ENCODE measurements at regions not wholly inside any gene's neighbourhood (a gene's known extent, or its start where the extent isn't known, plus 50 kb on each side); places are given as distances from the start of the nearest gene placed in this dataset.
"Not testable (repeated sequence)": the region's sequence is repeated elsewhere in the genome, so short reads cannot be mapped to it uniquely, and the experiment has no call there.

DNA sequence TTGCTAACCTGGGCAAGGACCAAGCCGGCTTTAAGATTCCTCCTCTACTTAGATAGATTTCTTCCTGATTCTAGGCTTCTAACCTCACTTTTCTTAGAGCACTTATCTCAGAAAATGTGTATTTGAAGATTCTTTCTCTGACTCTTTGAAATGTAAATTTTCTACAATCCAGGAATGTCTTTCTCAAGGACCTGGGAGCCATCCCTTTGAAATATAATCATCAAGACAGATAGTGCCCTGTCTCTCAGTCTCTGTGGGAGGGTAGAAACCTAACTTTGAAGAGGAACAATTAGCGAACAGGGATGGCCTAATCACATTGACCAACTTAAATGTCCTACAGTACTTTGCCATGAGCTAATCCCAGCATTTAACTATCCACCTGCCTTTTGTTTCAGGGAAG, 1646.0 kb downstream of the PCDH9 start:
- no peak for DNase-seq

GRCh38 chr13:65582160-65582559, 1648.0 kb downstream of the PCDH9 start:
- no peak for DNase-seq

- not testable (repeated sequence) for DNase-seq
Measured at GRCh38 chr13:65564561-65564960, 1665.6 kb downstream of the PCDH9 start.

GRCh38 chr13:65562305-65562704, 1667.8 kb downstream of the PCDH9 start:
- no peak for DNase-seq

- no peak for DNase-seq
Measured at GRCh38 chr13:65560936-65561335, 1669.2 kb downstream of the PCDH9 start.

- no peak for DNase-seq
Measured at GRCh38 chr13:65555962-65556361, 1674.2 kb downstream of the PCDH9 start.

DNA sequence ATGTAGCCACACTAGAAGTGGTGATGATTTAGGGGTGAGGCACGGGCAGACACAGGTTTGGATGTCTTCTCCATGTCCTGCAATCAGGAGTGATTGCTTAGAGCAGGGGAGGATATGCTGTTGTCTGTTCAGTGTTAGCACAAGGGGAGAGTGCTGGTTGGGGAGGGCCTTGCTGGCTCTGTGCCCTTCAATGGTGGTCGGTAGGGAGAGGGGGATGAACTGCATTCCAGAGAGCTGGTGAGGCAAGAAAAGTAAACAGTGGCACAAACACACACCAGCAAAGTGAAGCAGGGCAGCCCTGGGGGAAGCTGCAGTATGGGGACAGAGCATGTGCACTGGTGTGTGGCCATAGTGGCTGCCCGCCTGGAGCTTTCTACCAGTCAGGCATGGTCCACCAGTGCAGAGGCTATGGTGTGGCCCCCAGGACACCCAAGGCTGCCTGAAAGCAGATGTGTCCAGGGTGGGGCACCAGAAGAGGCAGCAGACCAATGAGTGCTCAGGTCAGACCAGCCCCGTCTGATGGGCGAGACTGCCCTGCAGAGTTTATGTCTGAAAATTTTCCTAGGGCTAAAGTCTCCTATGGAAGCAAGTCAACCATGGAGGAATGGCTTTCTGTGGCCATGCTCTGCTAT, 1676.9 kb downstream of the PCDH9 start:
- DNase-seq = no peak

GRCh38 chr13:65551208-65551607, 1678.9 kb downstream of the PCDH9 start:
- no peak for DNase-seq

GRCh38 chr13:65540175-65540574, 1690.0 kb downstream of the PCDH9 start:
- no peak for DNase-seq

DNA sequence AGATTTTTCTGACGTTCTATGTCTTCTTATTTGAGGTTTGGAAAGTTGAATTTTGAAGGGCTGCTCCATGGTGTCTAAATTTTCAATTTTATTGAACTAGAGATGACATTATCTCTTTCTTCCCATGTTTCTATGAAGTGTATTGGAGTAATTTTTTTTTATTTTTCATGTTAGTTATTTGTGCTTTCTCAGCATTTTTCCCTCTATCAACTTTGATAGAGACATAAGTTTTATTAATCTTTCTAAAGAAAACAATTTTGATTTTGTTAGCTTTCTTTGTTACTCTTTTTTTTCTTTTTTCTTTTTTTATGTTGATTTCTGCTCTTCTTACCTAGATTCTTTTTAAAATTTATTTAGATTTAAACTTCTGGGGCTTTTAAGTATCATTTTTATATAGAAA, 1694.8 kb downstream of the PCDH9 start:
- DNase-seq = no peak

DNA sequence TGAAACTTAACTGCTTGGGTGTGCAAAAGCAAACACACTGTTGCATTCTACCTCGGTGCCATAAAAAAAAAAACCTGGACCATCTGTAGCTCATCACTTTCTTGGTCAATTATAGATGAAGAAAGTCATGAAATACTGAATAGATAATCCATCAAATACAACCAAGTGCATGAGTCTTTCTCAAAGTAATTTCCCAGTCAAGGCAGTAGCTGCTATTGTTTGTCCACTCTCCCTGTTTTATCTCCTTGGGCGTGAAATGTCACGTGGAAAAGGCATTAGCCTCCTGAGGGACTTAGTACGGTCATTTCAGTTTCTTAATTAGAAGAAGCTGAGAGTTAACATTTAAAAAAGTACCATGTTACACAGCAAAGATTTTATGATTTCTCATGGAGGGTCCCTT, 1697.9 kb downstream of the PCDH9 start:
- no peak for DNase-seq

DNA sequence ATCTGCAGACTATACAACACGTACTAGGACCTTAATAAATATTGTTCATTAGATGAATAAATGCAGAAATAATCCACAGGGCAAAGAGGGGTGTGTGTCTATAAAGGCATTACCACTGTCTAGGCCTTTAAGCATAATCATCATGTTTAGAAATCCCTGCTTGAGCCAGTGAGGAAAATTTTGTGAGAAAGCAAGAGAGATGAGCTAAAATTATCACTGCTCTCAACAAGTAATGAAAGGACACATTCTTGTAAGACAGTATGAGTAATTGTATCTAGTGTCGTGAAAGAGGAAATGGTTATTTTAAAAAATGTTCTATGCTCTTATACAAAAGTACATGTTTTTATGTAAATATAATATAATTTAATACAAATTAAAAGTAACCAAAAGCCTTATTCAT, 1699.4 kb downstream of the PCDH9 start:
- no peak for DNase-seq

DNA sequence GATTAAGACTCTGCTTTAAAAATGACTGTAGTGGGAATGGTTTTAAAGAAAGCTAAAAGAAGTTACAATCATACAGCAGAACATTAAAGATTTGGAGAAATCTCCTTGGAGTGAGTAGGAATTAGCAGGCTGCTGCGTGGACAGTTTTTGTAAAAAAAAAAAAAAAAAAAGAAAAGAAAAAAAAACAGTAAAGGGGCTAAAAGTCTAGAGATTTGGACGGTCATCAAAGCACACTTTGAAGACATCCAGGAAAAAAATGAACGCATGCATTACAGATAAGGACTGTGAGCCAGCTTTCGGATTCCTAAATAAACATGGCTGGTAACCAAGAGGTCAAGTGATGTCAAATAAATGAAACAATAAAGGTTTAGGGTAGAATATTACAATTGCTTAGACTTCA, 1700.6 kb downstream of the PCDH9 start:
- no peak for DNase-seq

GRCh38 chr13:65508745-65509144, 1721.4 kb downstream of the PCDH9 start:
- no peak for DNase-seq

DNA sequence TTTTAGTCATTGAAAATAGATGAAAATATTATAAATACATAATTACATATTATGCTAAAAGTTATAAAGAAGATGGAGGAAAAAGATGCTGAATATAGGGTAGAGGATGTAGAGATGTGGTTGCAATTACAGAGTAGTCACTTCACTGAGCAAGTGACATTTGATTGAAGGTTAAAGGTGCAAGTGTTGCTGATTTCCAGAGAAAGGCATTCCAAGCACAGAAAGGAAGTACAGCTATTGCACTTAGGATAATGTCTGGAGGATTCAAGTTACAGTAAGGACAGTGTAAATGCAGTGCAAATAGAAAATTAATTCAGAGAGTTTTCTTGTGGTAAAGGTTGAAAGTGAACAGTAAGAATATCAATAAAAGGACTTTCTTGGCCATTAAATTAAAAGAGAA, 1721.8 kb downstream of the PCDH9 start:
- DNase-seq = no peak

GRCh38 chr13:65505941-65506340, 1724.2 kb downstream of the PCDH9 start:
- no peak for DNase-seq

- DNase-seq = no peak
Measured at GRCh38 chr13:65504213-65504612, 1725.9 kb downstream of the PCDH9 start.

GRCh38 chr13:65500481-65500880, 1729.7 kb downstream of the PCDH9 start:
- no peak for DNase-seq

DNA sequence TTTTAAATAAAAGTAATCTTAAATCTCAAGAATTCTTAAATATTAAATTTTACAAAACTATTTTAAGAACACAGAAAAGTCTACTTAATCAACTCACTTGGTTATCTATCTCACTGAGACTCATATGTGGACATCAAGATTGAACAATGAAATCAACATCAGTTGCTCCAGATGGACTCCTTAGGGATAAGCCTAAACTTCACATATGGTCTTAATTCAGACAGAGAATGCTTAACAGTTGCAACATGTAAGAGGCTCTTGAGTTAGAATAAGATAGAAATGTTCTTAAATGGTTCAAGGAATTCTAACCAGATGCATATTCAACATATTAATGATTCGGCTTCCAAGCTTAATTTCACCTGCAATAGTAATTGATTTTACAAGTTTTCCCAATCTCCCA, 1730.9 kb downstream of the PCDH9 start:
- no peak for DNase-seq

- no peak for DNase-seq
Measured at GRCh38 chr13:65497265-65497664, 1732.9 kb downstream of the PCDH9 start.

- not testable (repeated sequence) for DNase-seq
Measured at GRCh38 chr13:65490725-65491124, 1739.4 kb downstream of the PCDH9 start.

DNA sequence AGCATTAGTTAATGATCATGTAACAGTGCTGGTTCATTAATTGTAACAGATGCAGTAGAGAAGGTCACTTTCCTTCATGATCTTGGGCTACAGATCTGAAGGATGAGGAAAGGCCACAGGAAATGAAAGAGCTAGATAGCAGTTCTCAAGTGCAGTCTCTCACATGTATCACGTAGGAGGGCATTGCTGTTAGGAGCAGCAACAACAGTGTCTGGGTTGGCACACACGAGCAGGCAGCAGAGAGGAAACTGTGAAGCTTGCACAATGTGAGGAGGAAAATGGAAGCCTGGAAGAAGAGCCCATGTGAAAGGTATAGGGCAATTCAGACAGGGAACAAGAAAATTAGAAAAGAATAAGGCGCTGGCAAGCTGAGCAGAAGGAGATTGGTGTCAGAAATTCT, 1741.5 kb downstream of the PCDH9 start:
- DNase-seq = no peak

- DNase-seq = no peak
Measured at GRCh38 chr13:65479692-65480091, 1750.4 kb downstream of the PCDH9 start.

DNA sequence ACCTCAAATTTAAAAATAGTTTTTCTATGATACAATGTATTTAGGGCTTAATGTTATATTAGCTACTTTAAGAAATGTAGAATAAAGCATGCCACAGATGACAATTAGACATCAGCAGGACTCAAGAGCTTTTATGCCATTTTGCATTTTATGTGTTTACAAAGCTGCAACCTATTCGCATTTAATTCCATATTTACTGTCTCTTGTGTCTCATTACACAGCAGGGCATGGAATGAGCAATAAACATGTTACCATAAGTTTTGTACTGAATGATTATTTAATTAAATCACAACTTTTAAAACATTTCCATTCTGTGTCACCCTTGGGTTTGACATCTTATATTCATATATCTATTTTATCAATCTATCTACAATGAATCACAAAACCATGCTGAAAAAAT, 1756.9 kb downstream of the PCDH9 start:
- no peak for DNase-seq

DNA sequence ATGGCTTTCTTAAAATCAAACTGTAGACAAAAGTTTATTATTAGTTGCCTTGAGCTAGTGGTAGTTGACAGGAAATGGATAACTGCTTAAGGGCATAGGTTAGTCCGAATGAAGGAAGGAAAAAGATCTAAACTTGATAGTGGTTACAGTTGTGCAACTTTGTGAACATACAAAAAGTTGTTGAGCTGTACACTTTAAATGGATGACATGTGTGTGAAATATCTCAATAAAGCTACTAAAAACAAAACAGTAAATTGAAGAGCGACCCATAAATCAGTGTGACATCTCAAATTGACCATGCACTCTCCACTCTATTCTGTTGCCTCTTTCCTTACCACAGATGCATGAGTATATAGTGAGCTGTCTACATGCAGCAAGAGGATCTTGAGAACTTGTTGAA, 1757.8 kb downstream of the PCDH9 start:
- DNase-seq = no peak

DNA sequence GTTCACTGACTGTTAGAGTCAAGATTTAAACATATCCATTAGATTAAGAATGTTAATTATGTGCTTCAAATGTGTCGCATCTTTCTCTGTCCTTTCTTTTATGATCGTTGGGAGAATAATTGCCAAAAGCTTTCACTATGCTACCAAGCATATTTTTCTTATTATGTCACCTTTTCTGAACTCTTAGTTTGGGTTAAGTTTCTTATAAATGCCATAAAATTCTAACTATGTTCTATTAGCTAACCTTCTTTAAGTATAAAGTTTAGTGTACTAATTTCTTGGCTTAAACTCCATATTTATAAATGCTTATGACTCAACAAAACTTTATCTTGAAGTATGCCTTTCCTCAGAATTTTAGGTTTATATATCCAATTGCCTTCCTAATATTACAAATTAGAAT, 1759.4 kb downstream of the PCDH9 start:
- no peak for DNase-seq
